GM15510 (cell line): ENCODE measurements at regions not wholly inside any gene's neighbourhood (a gene's known extent, or its start where the extent isn't known, plus 50 kb on each side); places are given as distances from the start of the nearest gene placed in this dataset.

Source experiments
- POLR2A ChIP-seq: IDR thresholded peaks from 3 replicates; pipeline ENCODE4 v1.6.1; 2011; ENCODE audit warnings: borderline replicate concordance; ENCODE audit not compliant: insufficient read length; ENCODE audit errors: extremely low read depth

- no peak for TF ChIP-seq POLR2A
Observed at GRCh38 chr15:39145854-39146625, 434.8 kb upstream of the THBS1 start.

DNA sequence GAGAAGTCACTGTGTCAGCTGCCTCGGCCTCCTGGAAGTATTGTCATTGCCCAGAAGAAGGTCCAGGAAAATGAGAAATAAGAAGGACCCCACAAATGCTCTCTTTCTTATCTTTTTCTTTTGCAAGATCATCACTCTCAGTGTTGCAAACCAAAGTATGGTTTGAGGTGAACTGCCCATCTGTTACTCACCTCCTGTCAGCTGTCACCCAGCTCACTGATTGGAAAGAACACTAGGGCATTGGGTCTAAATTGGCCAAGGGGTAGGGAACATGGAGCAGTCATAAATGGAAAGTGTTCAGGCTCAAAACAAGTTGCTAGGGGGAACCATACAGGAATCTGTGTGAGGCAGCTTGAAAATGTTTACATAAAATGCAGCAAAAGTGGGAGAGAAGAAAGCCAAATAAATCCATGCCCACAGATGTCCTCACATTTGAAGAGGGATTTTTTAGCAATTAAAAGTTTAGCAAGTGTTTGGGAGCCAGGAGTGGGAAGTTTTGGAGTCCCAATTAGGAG is 431.2 kb upstream of the THBS1 start:
- TF ChIP-seq POLR2A = no peak

DNA sequence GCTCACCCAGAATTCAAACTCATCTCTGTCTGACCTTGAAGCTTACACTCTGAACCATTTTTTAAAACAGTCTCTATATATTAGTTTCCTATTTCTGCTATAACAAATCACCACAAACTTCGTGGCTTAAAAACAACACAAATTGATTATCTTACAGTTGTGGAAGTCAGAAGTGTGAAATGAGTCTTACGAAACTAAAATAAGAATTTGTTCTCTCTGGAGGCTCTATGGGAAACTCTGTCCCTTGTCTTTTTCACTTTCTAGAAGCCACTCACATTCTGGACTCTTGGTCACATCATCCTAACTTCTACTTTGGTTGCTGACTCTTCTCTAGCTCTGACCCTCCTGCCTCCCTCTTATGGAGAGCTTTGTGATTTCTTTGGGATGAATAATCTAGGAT is 429.3 kb upstream of the THBS1 start:
- no peak for TF ChIP-seq POLR2A

GRCh38 chr15:39153058-39153714 is 427.7 kb upstream of the THBS1 start:
- no peak for TF ChIP-seq POLR2A

DNA sequence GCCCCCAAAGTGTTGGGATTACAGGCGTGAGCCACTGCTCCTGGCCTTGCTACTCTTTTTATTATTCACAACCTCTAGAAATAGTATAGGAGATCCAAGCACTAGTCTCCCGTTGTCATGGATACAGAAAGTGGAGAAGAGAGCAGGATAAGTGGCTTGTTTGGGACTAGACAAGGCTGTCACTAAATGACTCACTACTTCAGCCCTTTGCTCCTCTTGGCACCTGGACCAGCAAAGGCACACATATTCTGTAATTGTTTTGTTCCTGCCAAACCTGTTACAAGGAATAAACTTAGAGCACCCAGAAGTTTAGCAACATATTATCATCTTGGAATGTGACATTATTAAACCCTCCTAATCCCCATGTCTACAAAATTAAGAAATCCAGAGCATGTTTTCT is 427.2 kb upstream of the THBS1 start:
- TF ChIP-seq POLR2A = no peak

- no peak for TF ChIP-seq POLR2A
Observed at GRCh38 chr15:39154227-39154638, 426.6 kb upstream of the THBS1 start.

DNA sequence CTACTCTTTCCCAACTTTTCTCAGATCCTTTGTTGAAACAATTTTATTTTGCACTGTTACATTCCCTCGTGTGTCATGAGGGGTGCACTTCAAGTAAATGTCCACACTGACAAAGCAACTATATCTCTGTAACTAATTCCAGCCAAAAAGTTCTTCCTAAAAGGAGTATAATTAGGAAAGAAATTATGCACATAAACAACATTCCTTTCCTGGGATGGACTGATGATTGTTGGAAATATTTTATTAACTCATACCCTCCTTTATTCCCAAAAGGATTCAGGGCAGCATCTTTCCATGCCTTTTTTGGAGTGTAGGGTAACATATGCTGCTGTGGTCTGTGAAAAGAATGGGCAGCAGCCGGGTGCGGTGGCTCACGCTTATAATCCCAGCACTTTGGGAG is 426.1 kb upstream of the THBS1 start:
- no peak for TF ChIP-seq POLR2A

GRCh38 chr15:39156166-39156565 is 424.7 kb upstream of the THBS1 start:
- TF ChIP-seq POLR2A = no peak

- TF ChIP-seq POLR2A = no peak
Observed at GRCh38 chr15:39156646-39157250, 424.1 kb upstream of the THBS1 start.

- no peak for TF ChIP-seq POLR2A
Observed at GRCh38 chr15:39157882-39158281, 423.0 kb upstream of the THBS1 start.

GRCh38 chr15:39159833-39160232 is 421.0 kb upstream of the THBS1 start:
- no peak for TF ChIP-seq POLR2A

DNA sequence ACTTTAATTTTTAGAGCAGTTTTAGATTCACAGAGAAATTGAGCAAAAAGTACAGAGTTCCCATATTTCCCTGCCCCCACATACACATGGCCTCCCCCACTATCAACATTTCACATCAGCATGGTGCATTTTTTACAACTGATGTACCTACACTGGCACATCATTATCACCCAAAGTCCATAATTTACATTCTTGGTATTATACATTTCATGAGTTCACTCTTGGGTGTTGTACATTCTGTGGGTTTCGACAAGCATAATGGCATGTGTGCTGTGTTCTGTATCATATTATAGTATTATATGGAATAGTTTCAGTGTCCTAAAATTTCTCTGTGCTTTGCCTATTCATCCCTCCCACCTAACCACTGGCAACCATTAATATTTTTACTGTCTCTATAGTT is 419.8 kb upstream of the THBS1 start:
- no peak for TF ChIP-seq POLR2A

GRCh38 chr15:39165020-39165706 is 415.7 kb upstream of the THBS1 start:
- no peak for TF ChIP-seq POLR2A

GRCh38 chr15:39167164-39168058 is 413.5 kb upstream of the THBS1 start:
- TF ChIP-seq POLR2A = no peak
